GM12874 (cell line): ENCODE measurements at regions not wholly inside any gene's neighbourhood (a gene's known extent, or its start where the extent isn't known, plus 50 kb on each side); places are given as distances from the start of the nearest gene placed in this dataset.

Experiments used
- TF ChIP-seq, protein P1 (sequence below): IDR thresholded peaks from 2 replicates; pipeline ENCODE4 v1.5.1; 2011; ENCODE audit warnings: low read depth, mild to moderate bottlenecking, control low read depth, low read length, moderate library complexity; ENCODE audit not compliant: insufficient read depth

DNA sequence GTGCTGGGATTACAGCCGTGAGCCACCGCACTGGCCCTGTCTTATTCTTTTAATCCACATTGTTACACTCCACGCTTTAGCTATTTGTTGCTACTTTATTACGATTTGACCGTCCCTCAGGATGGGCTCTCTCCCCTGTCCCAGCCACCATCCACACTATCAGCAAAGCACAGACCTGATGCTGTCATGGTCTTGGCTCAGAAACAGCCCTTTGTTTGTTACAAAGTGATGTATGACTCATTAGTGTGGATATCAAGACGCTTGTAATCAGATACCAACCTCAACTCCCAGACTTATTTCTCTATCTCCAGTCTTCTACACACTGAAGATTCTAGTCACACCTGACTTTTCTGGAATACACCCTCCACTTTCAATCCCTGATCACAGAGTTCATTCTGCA, 84.6 kb upstream of the FREM2 start:
- TF ChIP-seq, protein P1, sequence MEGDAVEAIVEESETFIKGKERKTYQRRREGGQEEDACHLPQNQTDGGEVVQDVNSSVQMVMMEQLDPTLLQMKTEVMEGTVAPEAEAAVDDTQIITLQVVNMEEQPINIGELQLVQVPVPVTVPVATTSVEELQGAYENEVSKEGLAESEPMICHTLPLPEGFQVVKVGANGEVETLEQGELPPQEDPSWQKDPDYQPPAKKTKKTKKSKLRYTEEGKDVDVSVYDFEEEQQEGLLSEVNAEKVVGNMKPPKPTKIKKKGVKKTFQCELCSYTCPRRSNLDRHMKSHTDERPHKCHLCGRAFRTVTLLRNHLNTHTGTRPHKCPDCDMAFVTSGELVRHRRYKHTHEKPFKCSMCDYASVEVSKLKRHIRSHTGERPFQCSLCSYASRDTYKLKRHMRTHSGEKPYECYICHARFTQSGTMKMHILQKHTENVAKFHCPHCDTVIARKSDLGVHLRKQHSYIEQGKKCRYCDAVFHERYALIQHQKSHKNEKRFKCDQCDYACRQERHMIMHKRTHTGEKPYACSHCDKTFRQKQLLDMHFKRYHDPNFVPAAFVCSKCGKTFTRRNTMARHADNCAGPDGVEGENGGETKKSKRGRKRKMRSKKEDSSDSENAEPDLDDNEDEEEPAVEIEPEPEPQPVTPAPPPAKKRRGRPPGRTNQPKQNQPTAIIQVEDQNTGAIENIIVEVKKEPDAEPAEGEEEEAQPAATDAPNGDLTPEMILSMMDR = no peak

DNA sequence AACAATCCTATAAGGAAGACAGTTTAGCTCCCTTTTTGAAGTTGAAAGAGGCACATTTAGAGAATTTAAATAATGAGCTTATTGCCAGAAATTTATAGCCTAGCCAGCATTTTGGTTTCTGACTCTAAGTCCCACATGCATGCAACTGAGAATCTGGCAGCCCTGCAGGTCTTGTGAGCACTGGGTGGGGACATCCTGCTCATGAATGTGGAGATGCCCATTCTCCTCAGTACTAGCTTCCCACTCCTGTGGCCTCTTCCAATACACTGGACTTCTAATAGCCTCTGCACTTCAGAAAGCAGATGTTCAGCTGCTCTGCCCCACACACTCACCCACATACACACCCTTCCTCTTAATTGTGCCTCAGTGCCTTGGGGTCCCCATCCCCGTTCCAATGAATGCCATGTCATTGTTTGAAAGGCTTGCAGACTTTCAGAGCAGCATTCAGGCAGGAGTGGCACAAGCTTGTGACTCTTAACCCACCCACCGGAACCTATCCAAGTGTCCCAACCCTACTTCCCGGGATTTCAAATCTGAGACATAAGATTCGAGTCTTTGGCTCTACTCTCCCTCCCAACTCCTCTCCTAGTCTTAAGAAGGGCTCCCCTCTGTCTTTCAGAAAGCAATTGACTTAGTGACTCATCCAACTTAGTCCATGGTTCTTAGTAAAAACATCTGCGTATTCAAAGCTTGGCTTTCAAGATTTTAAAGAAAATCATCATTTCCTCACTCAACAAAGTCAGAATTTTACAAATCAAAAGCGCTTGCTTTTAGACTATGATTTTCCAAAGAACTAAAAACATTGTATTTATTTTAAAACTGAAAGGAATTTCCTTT, 80.0 kb upstream of the FREM2 start:
- TF ChIP-seq, protein P1 = no peak

- TF ChIP-seq, protein P1 = no peak
Measured at GRCh38 chr13:38617936-38618335, 68.9 kb upstream of the FREM2 start.

DNA sequence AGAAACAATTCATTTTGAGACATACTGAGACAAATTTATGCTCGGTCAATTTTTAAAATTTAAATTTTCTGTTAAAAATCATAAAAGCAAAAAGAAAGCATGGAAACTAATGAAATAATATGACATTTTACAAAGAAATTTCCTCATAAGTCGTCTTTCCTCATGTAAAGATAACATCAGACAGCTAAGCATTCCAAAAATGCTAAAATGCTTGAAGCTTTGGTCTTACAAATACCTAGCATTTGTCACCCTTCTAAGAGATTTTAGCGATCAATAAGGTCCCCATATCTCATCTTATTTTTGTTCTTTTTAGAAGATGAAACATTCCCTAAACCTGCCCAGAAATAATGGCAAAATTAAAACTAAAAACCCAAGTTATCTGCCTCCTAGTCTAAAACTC, 68.5 kb upstream of the FREM2 start:
- TF ChIP-seq, protein P1 = no peak

GRCh38 chr13:38618881-38619280, 68.0 kb upstream of the FREM2 start:
- TF ChIP-seq, protein P1 = no peak

DNA sequence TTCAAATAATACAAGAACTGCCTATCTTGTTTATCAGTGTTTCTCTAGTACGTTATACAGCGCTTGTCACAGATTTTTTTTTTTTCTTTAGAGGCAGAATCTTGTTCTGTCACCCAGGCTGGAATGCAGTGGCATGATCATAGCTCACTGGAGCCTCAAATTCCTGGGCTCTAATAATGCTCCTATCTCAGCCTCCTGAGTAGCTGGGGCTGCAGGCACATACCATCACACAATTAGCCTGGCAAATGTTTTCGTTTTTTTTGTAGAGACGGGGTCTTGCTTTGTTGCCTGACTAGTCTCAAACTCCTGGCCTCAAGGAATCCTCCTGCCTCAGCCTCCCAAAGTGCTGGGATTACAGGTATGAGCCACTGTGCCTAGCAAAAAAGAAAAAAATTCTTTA, 66.0 kb upstream of the FREM2 start:
- TF ChIP-seq, protein P1 = no peak

DNA sequence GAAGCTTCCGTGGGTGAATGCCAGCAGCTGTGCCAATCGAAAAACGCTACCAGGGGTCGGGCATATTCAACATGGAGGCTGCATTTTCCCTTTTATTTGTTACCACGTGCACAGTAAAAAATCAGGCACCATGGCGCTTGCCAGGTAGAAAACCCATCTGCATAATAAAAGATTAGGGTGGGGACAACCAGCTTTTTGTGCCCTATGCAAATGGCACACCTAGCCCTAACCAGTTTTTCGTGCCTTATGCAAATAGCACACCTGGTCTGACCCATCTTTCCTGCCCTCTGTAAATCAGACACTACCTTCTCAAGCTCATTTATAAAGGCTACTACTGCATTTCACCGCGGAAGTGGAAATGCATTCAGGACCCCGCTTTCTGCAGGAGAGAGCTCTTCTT, 62.1 kb upstream of the FREM2 start:
- TF ChIP-seq, protein P1 = no peak
